ENCODE measurements at regions not wholly inside any gene's neighbourhood (a gene's known extent, or its start where the extent isn't known, plus 50 kb on each side); places are given as distances from the start of the nearest gene placed in this dataset.

DNA sequence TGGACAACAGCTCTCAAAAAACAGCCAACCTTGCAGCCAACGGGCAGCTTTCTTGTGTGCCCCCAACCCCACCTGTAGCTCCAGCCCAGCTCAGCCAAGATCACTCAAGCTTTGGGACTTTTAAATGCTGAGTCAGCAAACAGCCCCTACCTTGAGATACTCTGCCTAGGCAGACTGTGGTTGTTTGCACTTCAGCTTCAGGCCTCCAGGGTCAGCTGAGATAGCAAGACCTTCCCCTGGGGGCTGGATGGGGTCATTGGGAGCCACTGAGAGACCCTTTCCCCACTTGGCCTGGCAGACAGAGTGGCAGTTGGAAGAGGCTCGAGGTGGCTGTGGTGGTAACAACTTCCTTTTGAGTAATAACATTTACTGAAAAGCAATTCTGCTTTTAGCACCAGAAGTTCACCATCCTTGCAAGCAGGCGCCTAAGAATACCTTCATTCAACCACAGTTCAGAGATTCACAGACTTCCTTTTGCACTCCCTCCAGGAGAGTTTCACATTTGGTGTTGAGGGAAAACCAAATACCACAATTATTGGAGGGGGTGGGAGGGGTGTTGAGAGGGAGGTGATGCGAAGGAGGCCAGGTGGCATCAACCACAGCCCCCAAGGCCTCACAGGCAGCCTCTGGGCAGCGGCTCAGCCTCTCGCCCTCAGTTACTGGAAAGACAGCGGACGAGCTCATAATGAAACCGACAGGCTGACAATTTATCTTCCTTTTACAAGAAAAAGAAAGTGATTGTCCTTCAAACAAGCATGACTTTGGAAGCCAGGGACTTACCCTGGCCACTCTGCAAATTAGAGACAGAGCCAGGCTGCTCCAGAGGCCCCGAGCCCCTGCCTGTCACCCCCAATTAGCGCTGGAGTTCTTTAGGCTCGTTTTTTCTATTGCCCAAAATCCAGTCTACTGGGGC lies 148.1 kb downstream of the CEBPB start:
- 59 to 71% methylated on average over 9 of the region's 12 CpGs for WGBS, 2 donors (ENCODE audit: low coverage in 1 of 2)

DNA sequence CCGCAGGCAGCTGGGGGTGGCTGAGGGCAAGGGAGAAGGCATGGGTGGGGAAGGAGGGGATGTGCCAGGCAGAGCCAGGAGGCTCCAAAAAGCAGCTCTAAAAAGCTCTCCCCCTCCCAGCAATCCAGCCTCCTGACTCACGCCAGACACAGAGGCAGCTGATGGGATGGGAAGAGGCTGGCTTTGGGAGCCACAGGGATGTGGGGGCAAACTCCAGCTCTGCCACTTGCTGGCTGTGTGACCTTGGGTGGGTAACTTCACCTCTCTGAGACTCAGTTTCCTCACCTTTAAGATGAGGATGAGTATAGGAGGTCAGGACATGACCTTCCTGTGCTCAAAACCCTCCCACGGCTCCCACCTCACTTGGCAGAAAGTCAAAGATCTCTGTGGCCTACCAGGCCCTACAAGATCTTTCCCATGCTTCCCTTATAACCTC lies 148.9 kb downstream of the CEBPB start:
- no peak overlapping the region for H3K4me3 ChIP-seq
- no peaks in the 10 kb centered on the region for H3K9me3 ChIP-seq
- H3K27me3 ChIP-seq, result no peaks in the 10 kb centered on the region
- WGBS, 2 donors (ENCODE audit: low coverage in 1 of 2), result 54% methylated on average over 3 of the region's 3 CpGs; no CpG with 5 or more reads in 1 of the 2 donors
- no peak for ATAC-seq
- peaks cover 0 to 11% (median 0%) of the 10 kb centered on the region in 3 donors for H3K4me1 ChIP-seq
- no peaks in the 10 kb centered on the region for H3K36me3 ChIP-seq
- H3K27ac ChIP-seq, result peak overlapping the region in 2 of 4 donors; percentile 45 to 61
- TF ChIP-seq EP300 (IDR thresholded peaks at IDR 0.05), result no peak
- TF ChIP-seq, protein P1, sequence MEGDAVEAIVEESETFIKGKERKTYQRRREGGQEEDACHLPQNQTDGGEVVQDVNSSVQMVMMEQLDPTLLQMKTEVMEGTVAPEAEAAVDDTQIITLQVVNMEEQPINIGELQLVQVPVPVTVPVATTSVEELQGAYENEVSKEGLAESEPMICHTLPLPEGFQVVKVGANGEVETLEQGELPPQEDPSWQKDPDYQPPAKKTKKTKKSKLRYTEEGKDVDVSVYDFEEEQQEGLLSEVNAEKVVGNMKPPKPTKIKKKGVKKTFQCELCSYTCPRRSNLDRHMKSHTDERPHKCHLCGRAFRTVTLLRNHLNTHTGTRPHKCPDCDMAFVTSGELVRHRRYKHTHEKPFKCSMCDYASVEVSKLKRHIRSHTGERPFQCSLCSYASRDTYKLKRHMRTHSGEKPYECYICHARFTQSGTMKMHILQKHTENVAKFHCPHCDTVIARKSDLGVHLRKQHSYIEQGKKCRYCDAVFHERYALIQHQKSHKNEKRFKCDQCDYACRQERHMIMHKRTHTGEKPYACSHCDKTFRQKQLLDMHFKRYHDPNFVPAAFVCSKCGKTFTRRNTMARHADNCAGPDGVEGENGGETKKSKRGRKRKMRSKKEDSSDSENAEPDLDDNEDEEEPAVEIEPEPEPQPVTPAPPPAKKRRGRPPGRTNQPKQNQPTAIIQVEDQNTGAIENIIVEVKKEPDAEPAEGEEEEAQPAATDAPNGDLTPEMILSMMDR (IDR thresholded peaks at IDR 0.05), result no peak
- TF ChIP-seq POLR2AphosphoS5 (IDR thresholded peaks at IDR 0.05), result no peak
- no peak for TF ChIP-seq POLR2A (IDR thresholded peaks at IDR 0.05)

More for the DNA sequence above, 148.1 kb downstream of the CEBPB start:
- H3K27me3 ChIP-seq, result no peaks in the 10 kb centered on the region
- peaks cover 0 to 11% (median 0%) of the 10 kb centered on the region in 3 donors for H3K4me1 ChIP-seq
- H3K27ac ChIP-seq, result peak overlapping the region in 2 of 4 donors; percentile 45 to 61
- no peaks in the 10 kb centered on the region for H3K36me3 ChIP-seq
- no peak for TF ChIP-seq POLR2A (IDR thresholded peaks at IDR 0.05)
- no peak for TF ChIP-seq POLR2AphosphoS5 (IDR thresholded peaks at IDR 0.05)
- no peak for TF ChIP-seq EP300 (IDR thresholded peaks at IDR 0.05)
- TF ChIP-seq, protein P1 (IDR thresholded peaks at IDR 0.05), result no peak
- ATAC-seq, result no peak
- H3K4me3 ChIP-seq, result peak overlapping the region in 1 of 2 donors; percentile 23
- H3K9me3 ChIP-seq, result no peaks in the 10 kb centered on the region

DNA sequence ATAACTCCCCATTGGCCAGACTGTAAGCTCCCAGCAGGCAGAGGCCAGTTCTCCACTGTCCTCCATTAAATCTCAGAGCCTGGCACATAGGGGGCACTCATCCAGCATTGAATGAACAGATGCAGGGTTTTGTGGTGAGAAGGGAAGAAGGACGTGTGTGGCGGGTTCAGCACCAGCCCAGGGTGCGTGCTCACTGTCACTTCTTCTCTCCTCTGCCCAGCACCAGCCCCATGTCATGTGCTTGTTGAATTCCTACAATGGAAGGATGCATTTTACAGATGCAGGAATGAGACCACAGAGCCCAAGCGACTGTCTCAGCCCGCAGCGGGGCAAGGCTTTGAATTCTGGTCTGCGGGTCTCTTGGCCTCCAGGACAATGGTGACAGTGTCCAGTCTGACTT lies 149.9 kb downstream of the CEBPB start:
- no peaks in the 10 kb centered on the region for H3K27me3 ChIP-seq
- no peak for ATAC-seq
- H3K27ac ChIP-seq, result no peak overlapping the region
- TF ChIP-seq POLR2AphosphoS5 (IDR thresholded peaks at IDR 0.05) (no peak), EP300 (IDR thresholded peaks at IDR 0.05) (no peak), POLR2A (IDR thresholded peaks at IDR 0.05) (no peak)
- TF ChIP-seq, protein P1 (IDR thresholded peaks at IDR 0.05), result no peak
- no peaks in the 10 kb centered on the region for H3K9me3 ChIP-seq
- whole genome bisulfite sequencing, 2 donors (ENCODE audit: low coverage in 1 of 2), result 93 to 100% methylated on average over 4 of the region's 7 CpGs
- no peaks in the 10 kb centered on the region for H3K36me3 ChIP-seq
- peaks cover 0 to 21% (median 0%) of the 10 kb centered on the region in 3 donors for H3K4me1 ChIP-seq
- no peak overlapping the region for H3K4me3 ChIP-seq

DNA sequence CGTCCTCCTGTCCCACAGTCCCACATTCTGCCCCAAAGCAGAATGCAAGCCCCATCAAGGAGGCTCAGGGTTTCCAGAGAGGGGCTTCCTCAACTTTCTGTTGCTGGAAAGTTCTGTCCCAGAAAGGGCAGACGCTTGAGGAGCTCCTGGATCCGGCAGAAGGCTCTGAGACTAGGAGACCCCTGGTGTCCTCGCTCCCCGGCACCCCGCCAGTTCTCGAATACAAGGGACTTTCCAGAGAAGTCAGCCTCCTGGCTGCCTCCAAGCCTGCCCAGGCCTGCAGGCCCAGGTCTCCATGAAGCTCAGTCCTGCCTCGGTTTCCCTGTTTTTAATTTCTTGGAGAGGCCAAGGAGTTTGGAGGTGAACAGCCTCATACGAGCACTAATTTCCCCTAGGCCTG lies 150.4 kb downstream of the CEBPB start:
- ATAC-seq, result no peak
- Histone ChIP-seq H3K36me3 (no peaks in the 10 kb centered on the region), H3K4me3 (no peak overlapping the region), H3K27ac (no peak overlapping the region), H3K27me3 (no peaks in the 10 kb centered on the region), H3K4me1 (peaks cover 0 to 26% (median 5%) of the 10 kb centered on the region in 3 donors), H3K9me3 (no peaks in the 10 kb centered on the region)
- WGBS, 2 donors (ENCODE audit: low coverage in 1 of 2), result 100% methylated on average over 3 of the region's 9 CpGs; no CpG with 5 or more reads in 1 of the 2 donors
- TF ChIP-seq, protein P1 (IDR thresholded peaks at IDR 0.05), result no peak
- TF ChIP-seq POLR2A (IDR thresholded peaks at IDR 0.05), result no peak
- TF ChIP-seq POLR2AphosphoS5 (IDR thresholded peaks at IDR 0.05), result no peak
- no peak for TF ChIP-seq EP300 (IDR thresholded peaks at IDR 0.05)

All from gastroesophageal sphincter (tissue), 4 donors.